A673 (cell line): ENCODE measurements at regions not wholly inside any gene's neighbourhood (a gene's known extent, or its start where the extent isn't known, plus 50 kb on each side); places are given as distances from the start of the nearest gene placed in this dataset.

Experiments
- BruUV-seq: library from RNA; stranded (reverse); fragments of 400-500 nt; replicated peaks from 2 replicates; lab custom pipeline; 2021; lab: Mats Ljungman, UMichigan
- CTCF ChIA-PET: fragments of 300-600 bp; sonication (Branson Sonifier 250); formaldehyde crosslinking; loops from one replicate; lab custom pipeline; 2022; ENCODE audit warnings: antibody characterized with exemption; lab: Charles Lee
- POLR2A ChIA-PET: fragments of 300-600 bp; sonication (Branson Sonifier 250); formaldehyde crosslinking; loops from one replicate; lab custom pipeline; 2022; ENCODE audit warnings: antibody characterized with exemption; ENCODE audit not compliant: low non-redundant PET; lab: Charles Lee
- DNase-seq: peaks from one replicate; pipeline ENCODE4 v3.0.0-alpha.2; 2015; ENCODE audit warnings: low spot score
- H3K27ac ChIP-seq: fragments of 200-600 bp; sonication (generic); 2 replicates; pipeline ENCODE4 v1.5.1; 2016; ENCODE audit warnings: mixed run types, low read depth, mild to moderate bottlenecking, mixed read lengths, antibody characterized with exemption, low read length; ENCODE audit not compliant: poor library complexity, severe bottlenecking
- H3K27me3 ChIP-seq: fragments of 200-600 bp; sonication (generic); replicated peaks from 2 replicates; pipeline ENCODE4 v1.6.1; 2017; ENCODE audit warnings: mixed run types, low read depth, mild to moderate bottlenecking, mixed read lengths, antibody characterized with exemption, low read length; ENCODE audit not compliant: insufficient read depth, poor library complexity
- H3K36me3 ChIP-seq: fragments of 200-600 bp; sonication (generic); 2 replicates; pipeline ENCODE4 v1.6.1; 2016; ENCODE audit warnings: mixed run types, mild to moderate bottlenecking, mixed read lengths, antibody characterized with exemption, low read length; ENCODE audit not compliant: insufficient read depth, poor library complexity, severe bottlenecking
- H3K4me1 ChIP-seq: fragments of 200-600 bp; sonication (generic); 2 replicates; pipeline ENCODE4 v1.6.1; 2017; ENCODE audit warnings: mixed run types, mild to moderate bottlenecking, mixed read lengths, antibody characterized with exemption, low read length; ENCODE audit not compliant: insufficient read depth, poor library complexity, severe bottlenecking
- H3K4me3 ChIP-seq: fragments of 200-600 bp; sonication (generic); 2 replicates; pipeline ENCODE4 v1.5.1; 2016; ENCODE audit warnings: low read depth, mixed run types, mild to moderate bottlenecking, mixed read lengths, low read length; ENCODE audit not compliant: poor library complexity, severe bottlenecking
- H3K9me3 ChIP-seq: fragments of 200-600 bp; sonication (generic); 2 replicates; pipeline ENCODE4 v1.6.1; 2016; ENCODE audit warnings: mixed run types, low read depth, mild to moderate bottlenecking, mixed read lengths, antibody characterized with exemption, low read length; ENCODE audit not compliant: poor library complexity, severe bottlenecking
- CTCF ChIP-seq: fragments of 300-800, 200-600 bp; sonication (generic); conservative IDR thresholded peaks from 2 replicates; pipeline ENCODE4 v1.5.1; 2017; ENCODE audit warnings: low read depth, mild to moderate bottlenecking, antibody characterized with exemption, low read length, moderate library complexity, mixed read lengths
- EZH2 ChIP-seq: fragments of 200-600 bp; sonication (generic); IDR thresholded peaks from 2 replicates; pipeline ENCODE4 v1.6.1; 2017; ENCODE audit warnings: borderline replicate concordance, low read depth, mild to moderate bottlenecking, mixed read lengths, antibody characterized with exemption, low read length; ENCODE audit not compliant: poor library complexity, severe bottlenecking
- intact Hi-C: fragments of 100-400 bp; cut with micrococcal nuclease; formaldehyde crosslinking; loops from one replicate; pipeline ENCODE4 v1.10.0; 2022; ENCODE audit not compliant: unreplicated experiment

GRCh38 chr2:11985817-11986566, 239.6 kb downstream of the LPIN1 start:
- no peak for DNase-seq
- intact Hi-C loops, result no loop called here
- no peaks in the 10 kb centered on the region for H3K36me3 ChIP-seq
- H3K4me1 ChIP-seq, result no peaks in the 10 kb centered on the region
- H3K27ac ChIP-seq, result no peak overlapping the region
- TF ChIP-seq EZH2, result no peak
- no peak for TF ChIP-seq CTCF
- no TSS peak for BruUV-seq
- no peaks in the 10 kb centered on the region for H3K27me3 ChIP-seq
- no peaks in the 10 kb centered on the region for H3K9me3 ChIP-seq
- no peak overlapping the region for H3K4me3 ChIP-seq
- ChIA-PET CTCF (no interaction called here), POLR2A (no interaction called here)

GRCh38 chr2:11987151-11987550, 240.7 kb downstream of the LPIN1 start:
- Histone ChIP-seq H3K36me3 (no peaks in the 10 kb centered on the region), H3K4me1 (no peaks in the 10 kb centered on the region), H3K9me3 (no peaks in the 10 kb centered on the region), H3K27me3 (no peaks in the 10 kb centered on the region), H3K4me3 (no peak overlapping the region), H3K27ac (no peak overlapping the region)
- BruUV-seq, result no TSS peak
- POLR2A ChIA-PET, result interaction anchor here (0.7 kb wide), 1 partner anchor 280 kb away, joined by 9 read pairs; no protein-coding TSS in a partner anchor
- TF ChIP-seq CTCF (no peak), EZH2 (no peak)
- DNase-seq, result no peak
- CTCF ChIA-PET, result no interaction called here
- intact Hi-C loops, result no loop called here

- no peaks in the 10 kb centered on the region for H3K36me3 ChIP-seq
- intact Hi-C loops, result no loop called here
- H3K9me3 ChIP-seq, result no peaks in the 10 kb centered on the region
- CTCF ChIA-PET, result no interaction called here
- H3K27ac ChIP-seq, result no peak overlapping the region
- no peak for DNase-seq
- BruUV-seq, result no TSS peak
- TF ChIP-seq CTCF (no peak), EZH2 (no peak)
- POLR2A ChIA-PET, result no interaction called here
- no peaks in the 10 kb centered on the region for H3K27me3 ChIP-seq
- no peaks in the 10 kb centered on the region for H3K4me1 ChIP-seq
- H3K4me3 ChIP-seq, result no peak overlapping the region
Observed at GRCh38 chr2:11988691-11989353, 242.4 kb downstream of the LPIN1 start.
